ENCODE measurements at regions not wholly inside any gene's neighbourhood (a gene's known extent, or its start where the extent isn't known, plus 50 kb on each side); places are given as distances from the start of the nearest gene placed in this dataset.

- no peaks in the 10 kb centered on the region for H3K36me3 ChIP-seq (ENCODE audit: insufficient read depth, low read depth, low read length)
Measured at GRCh38 chr3:193874512-193874911, 261.4 kb upstream of the HES1 start.

DNA sequence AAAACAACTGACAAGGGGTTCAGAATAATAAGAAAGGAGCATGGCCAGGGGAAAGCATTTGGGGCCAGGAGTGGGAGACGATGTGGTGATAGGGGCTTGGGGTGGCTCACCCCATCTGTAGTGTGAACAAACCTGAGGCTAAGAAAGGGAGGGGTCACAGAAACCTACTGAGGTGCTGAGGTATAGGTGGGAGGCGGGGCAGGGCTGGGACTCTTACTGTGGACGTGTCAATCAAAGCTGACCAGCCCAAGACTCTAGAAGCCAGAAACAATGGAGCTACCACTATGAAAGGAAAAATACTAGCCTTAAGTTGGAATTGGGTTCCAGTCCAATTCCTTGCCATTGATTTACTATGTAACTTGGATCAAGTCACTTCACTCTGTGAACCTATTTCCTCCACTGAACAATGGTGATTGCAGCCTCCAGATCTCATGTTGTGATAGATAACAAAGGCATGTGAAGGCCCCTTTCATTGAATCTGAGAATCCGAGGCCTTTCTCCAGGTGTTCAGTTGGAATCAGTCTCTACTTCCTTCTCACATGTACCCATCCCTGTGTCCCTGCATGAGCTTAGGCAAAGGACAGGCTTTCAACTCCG is 260.9 kb upstream of the HES1 start:
- peaks cover 13% of the 10 kb centered on the region for H3K27me3 ChIP-seq (ENCODE audit: insufficient read depth, low read length)
- no peaks in the 10 kb centered on the region for H3K9me3 ChIP-seq (ENCODE audit: insufficient read depth, low read depth, low read length)
- H3K4me1 ChIP-seq (ENCODE audit: insufficient read depth, low read length) = peaks cover 8% of the 10 kb centered on the region
- no peaks in the 10 kb centered on the region for H3K36me3 ChIP-seq (ENCODE audit: insufficient read depth, low read depth, low read length)
- H3K9ac ChIP-seq (ENCODE audit: low read depth, low read length) = no peak overlapping the region
- H3K27ac ChIP-seq (ENCODE audit: low read length) = no peak overlapping the region
- no peak overlapping the region for H3K4me3 ChIP-seq (ENCODE audit: low read length)

More at GRCh38 chr3:193874512-193874911, 261.4 kb upstream of the HES1 start:
- Histone ChIP-seq H3K4me3 (ENCODE audit: low read length) (no peak overlapping the region), H3K9ac (ENCODE audit: low read depth, low read length) (no peak overlapping the region), H3K27ac (ENCODE audit: low read length) (no peak overlapping the region), H3K27me3 (ENCODE audit: insufficient read depth, low read length) (peaks cover 19% of the 10 kb centered on the region), H3K9me3 (ENCODE audit: insufficient read depth, low read depth, low read length) (no peaks in the 10 kb centered on the region), H3K4me1 (ENCODE audit: insufficient read depth, low read length) (peaks cover 7% of the 10 kb centered on the region)

DNA sequence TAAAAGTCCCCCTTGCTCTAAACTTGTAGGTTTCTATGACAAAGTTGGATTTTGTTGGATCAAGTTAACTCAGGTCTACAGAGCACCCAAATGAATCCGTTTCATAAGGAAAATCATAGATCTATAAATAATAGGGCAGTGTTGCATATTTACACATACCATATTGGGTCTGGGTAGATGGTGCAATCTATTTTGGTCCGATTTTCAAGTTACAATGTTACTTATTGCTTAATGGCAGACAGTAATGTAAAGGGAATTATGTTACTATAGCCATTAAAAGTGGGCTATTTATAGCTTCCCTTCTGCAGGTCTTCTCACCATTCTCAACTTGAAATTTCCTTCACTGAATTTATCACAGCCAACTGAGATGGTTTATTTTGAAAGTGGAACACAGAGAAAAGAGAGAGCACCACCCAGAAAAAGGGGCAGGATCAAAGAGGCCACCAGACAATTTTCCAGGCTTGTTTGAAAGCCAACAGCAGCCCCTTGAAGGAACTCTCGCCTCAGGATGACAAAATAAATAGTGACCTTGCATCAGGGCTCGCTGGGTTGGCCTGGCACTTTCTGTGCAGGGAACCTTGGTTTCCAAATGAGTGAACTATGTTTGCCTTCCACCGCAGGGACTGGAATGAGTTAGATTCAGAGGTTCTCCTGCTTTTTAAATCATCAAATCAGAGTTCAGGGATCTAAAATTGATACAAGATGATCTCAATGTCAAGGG is 260.2 kb upstream of the HES1 start:
- no peaks in the 10 kb centered on the region for H3K9me3 ChIP-seq (ENCODE audit: insufficient read depth, low read depth, low read length)
- H3K27ac ChIP-seq (ENCODE audit: low read length) = no peak overlapping the region
- peaks cover 7% of the 10 kb centered on the region for H3K27me3 ChIP-seq (ENCODE audit: insufficient read depth, low read length)
- H3K4me3 ChIP-seq (ENCODE audit: low read length) = no peak overlapping the region
- no peak overlapping the region for H3K9ac ChIP-seq (ENCODE audit: low read depth, low read length)
- peaks cover 2% of the 10 kb centered on the region for H3K4me1 ChIP-seq (ENCODE audit: insufficient read depth, low read length)
- no peaks in the 10 kb centered on the region for H3K36me3 ChIP-seq (ENCODE audit: insufficient read depth, low read depth, low read length)

- Histone ChIP-seq H3K9ac (ENCODE audit: low read depth, low read length) (no peak overlapping the region), H3K27me3 (ENCODE audit: insufficient read depth, low read length) (0 out of 2 replicates have a peak, but pooled peaks cover 6% of the 10 kb centered on the region), H3K4me1 (ENCODE audit: insufficient read depth, low read length) (peaks cover 5% of the 10 kb centered on the region), H3K36me3 (ENCODE audit: insufficient read depth, low read depth, low read length) (no peaks in the 10 kb centered on the region), H3K4me3 (ENCODE audit: low read length) (no peak overlapping the region), H3K27ac (ENCODE audit: low read length) (no peak overlapping the region), H3K9me3 (ENCODE audit: insufficient read depth, low read depth, low read length) (no peaks in the 10 kb centered on the region)
Measured at GRCh38 chr3:193879099-193879863, 256.7 kb upstream of the HES1 start.

DNA sequence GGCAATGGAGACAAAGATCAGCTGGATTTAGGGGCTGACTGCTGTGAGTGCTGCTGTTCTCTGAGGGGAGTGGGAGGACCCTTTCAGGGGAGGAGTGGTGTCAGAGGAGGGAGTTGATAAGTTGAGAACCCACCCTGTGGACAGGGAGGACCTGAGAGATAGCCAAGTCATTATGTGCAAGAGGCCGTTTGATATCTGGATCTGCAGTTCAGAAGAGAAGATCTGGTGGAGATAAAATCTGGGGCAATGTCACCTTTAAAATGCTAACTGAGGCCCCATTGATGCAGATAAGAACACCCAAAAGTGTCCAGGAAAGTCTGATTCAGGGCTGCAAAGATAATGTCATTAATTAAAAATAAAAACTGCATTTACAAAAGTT is 256.1 kb upstream of the HES1 start:
- Histone ChIP-seq H3K9ac (ENCODE audit: low read depth, low read length) (no peak overlapping the region), H3K4me1 (ENCODE audit: insufficient read depth, low read length) (peaks cover 5% of the 10 kb centered on the region), H3K9me3 (ENCODE audit: insufficient read depth, low read depth, low read length) (no peaks in the 10 kb centered on the region), H3K27me3 (ENCODE audit: insufficient read depth, low read length) (0 out of 2 replicates have a peak, but pooled peaks cover 6% of the 10 kb centered on the region), H3K36me3 (ENCODE audit: insufficient read depth, low read depth, low read length) (no peaks in the 10 kb centered on the region), H3K27ac (ENCODE audit: low read length) (no peak overlapping the region), H3K4me3 (ENCODE audit: low read length) (no peak overlapping the region)

GRCh38 chr3:193882091-193882490 is 253.9 kb upstream of the HES1 start:
- H3K27me3 ChIP-seq (ENCODE audit: insufficient read depth, low read length) = 0 out of 2 replicates have a peak, but pooled peaks cover 6% of the 10 kb centered on the region
- H3K27ac ChIP-seq (ENCODE audit: low read length) = no peak overlapping the region
- peaks cover 5% of the 10 kb centered on the region for H3K4me1 ChIP-seq (ENCODE audit: insufficient read depth, low read length)
- no peaks in the 10 kb centered on the region for H3K36me3 ChIP-seq (ENCODE audit: insufficient read depth, low read depth, low read length)
- no peak overlapping the region for H3K9ac ChIP-seq (ENCODE audit: low read depth, low read length)
- no peaks in the 10 kb centered on the region for H3K9me3 ChIP-seq (ENCODE audit: insufficient read depth, low read depth, low read length)
- no peak overlapping the region for H3K4me3 ChIP-seq (ENCODE audit: low read length)

DNA sequence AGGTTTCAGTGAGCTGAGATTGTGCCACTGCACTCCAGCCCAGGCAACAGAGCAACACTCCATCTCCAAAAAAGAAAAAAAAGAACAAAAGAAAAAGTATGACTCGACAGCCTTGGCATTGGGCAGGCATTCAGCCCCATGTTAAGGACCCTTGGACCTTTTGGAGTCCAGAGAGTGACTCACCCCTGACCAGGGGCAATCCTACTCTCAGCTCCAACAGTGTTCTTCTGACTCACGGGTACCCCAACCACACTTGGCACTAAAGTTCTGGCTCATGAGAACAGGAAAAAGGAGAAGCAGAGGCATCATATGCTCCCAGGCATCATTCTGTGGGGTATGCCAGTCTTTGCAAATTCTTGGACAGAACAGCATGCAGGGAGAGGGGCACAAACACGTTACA is 252.4 kb upstream of the HES1 start:
- Histone ChIP-seq H3K27ac (ENCODE audit: low read length) (no peak overlapping the region), H3K36me3 (ENCODE audit: insufficient read depth, low read depth, low read length) (no peaks in the 10 kb centered on the region), H3K9me3 (ENCODE audit: insufficient read depth, low read depth, low read length) (no peaks in the 10 kb centered on the region), H3K27me3 (ENCODE audit: insufficient read depth, low read length) (0 out of 2 replicates have a peak, but pooled peaks cover 6% of the 10 kb centered on the region), H3K4me1 (ENCODE audit: insufficient read depth, low read length) (peaks cover 5% of the 10 kb centered on the region), H3K4me3 (ENCODE audit: low read length) (no peak overlapping the region), H3K9ac (ENCODE audit: low read depth, low read length) (no peak overlapping the region)

- Histone ChIP-seq H3K27ac (ENCODE audit: low read length) (no peak overlapping the region), H3K27me3 (ENCODE audit: insufficient read depth, low read length) (0 out of 2 replicates have a peak, but pooled peaks cover 6% of the 10 kb centered on the region), H3K4me3 (ENCODE audit: low read length) (no peak overlapping the region), H3K4me1 (ENCODE audit: insufficient read depth, low read length) (peaks cover 5% of the 10 kb centered on the region), H3K36me3 (ENCODE audit: insufficient read depth, low read depth, low read length) (no peaks in the 10 kb centered on the region), H3K9ac (ENCODE audit: low read depth, low read length) (no peak overlapping the region), H3K9me3 (ENCODE audit: insufficient read depth, low read depth, low read length) (no peaks in the 10 kb centered on the region)
Measured at GRCh38 chr3:193884027-193884426, 251.9 kb upstream of the HES1 start.

- Histone ChIP-seq H3K9ac (ENCODE audit: low read depth, low read length) (no peak overlapping the region), H3K36me3 (ENCODE audit: insufficient read depth, low read depth, low read length) (no peaks in the 10 kb centered on the region), H3K4me1 (ENCODE audit: insufficient read depth, low read length) (peaks cover 5% of the 10 kb centered on the region), H3K27ac (ENCODE audit: low read length) (no peak overlapping the region), H3K4me3 (ENCODE audit: low read length) (no peak overlapping the region), H3K27me3 (ENCODE audit: insufficient read depth, low read length) (0 out of 2 replicates have a peak, but pooled peaks cover 6% of the 10 kb centered on the region), H3K9me3 (ENCODE audit: insufficient read depth, low read depth, low read length) (no peaks in the 10 kb centered on the region)
Measured at GRCh38 chr3:193884652-193885051, 251.3 kb upstream of the HES1 start.

- no peak overlapping the region for H3K9ac ChIP-seq (ENCODE audit: low read depth, low read length)
- no peak overlapping the region for H3K4me3 ChIP-seq (ENCODE audit: low read length)
- H3K27me3 ChIP-seq (ENCODE audit: insufficient read depth, low read length) = 0 out of 2 replicates have a peak, but pooled peaks cover 6% of the 10 kb centered on the region
- no peak overlapping the region for H3K27ac ChIP-seq (ENCODE audit: low read length)
- peaks cover 3% of the 10 kb centered on the region for H3K4me1 ChIP-seq (ENCODE audit: insufficient read depth, low read length)
- H3K36me3 ChIP-seq (ENCODE audit: insufficient read depth, low read depth, low read length) = no peaks in the 10 kb centered on the region
- H3K9me3 ChIP-seq (ENCODE audit: insufficient read depth, low read depth, low read length) = no peaks in the 10 kb centered on the region
Measured at GRCh38 chr3:193885832-193886231, 250.1 kb upstream of the HES1 start.

GRCh38 chr3:193890016-193890897 is 245.7 kb upstream of the HES1 start:
- Histone ChIP-seq H3K4me1 (ENCODE audit: insufficient read depth, low read length) (no peaks in the 10 kb centered on the region; the same call in 1 of the 2 replicates), H3K4me3 (ENCODE audit: low read length) (no peak overlapping the region), H3K27ac (ENCODE audit: low read length) (no peak overlapping the region), H3K36me3 (ENCODE audit: insufficient read depth, low read depth, low read length) (no peaks in the 10 kb centered on the region), H3K9ac (ENCODE audit: low read depth, low read length) (no peak overlapping the region), H3K27me3 (ENCODE audit: insufficient read depth, low read length) (no peaks in the 10 kb centered on the region), H3K9me3 (ENCODE audit: insufficient read depth, low read depth, low read length) (no peaks in the 10 kb centered on the region)
